HepG2 (cell line): ENCODE measurements at regions not wholly inside any gene's neighbourhood (a gene's known extent, or its start where the extent isn't known, plus 50 kb on each side); places are given as distances from the start of the nearest gene placed in this dataset.

Experiments used
- CTCF ChIP-seq: sonication (generic); formaldehyde crosslinking; IDR thresholded peaks from 2 replicates; pipeline ENCODE4 v1.5.0; 2020; ENCODE audit warnings: mild to moderate bottlenecking, missing genetic modification reagents, moderate library complexity
- EZH2 ChIP-seq: conservative IDR thresholded peaks from 2 replicates; pipeline ENCODE4 v1.6.1; 2012; ENCODE audit warnings: mild to moderate bottlenecking, low read depth, low read length, moderate library complexity
- FOXJ3 ChIP-seq: sonication (generic); formaldehyde crosslinking; IDR thresholded peaks from 2 replicates; pipeline ENCODE4 v1.4.0; 2020; ENCODE audit warnings: missing genetic modification reagents, mild to moderate bottlenecking, borderline replicate concordance
- GABPA ChIP-seq, 2 experiments: IDR thresholded peaks; 2 replicates each; pipeline ENCODE4 v1.6.1; 2011 to 2016; ENCODE audit warnings: low read depth in 2 of 2, low read length in 1 of 2, missing biosample characterization in 1 of 2, missing genetic modification characterization in 1 of 2
- ZNF274 ChIP-seq: sonication (generic); formaldehyde crosslinking; IDR thresholded peaks from 2 replicates; pipeline ENCODE4 v1.5.1; 2020; ENCODE audit warnings: mild to moderate bottlenecking, missing genetic modification reagents
- ZNF572 ChIP-seq: sonication (generic); formaldehyde crosslinking; IDR thresholded peaks from 2 replicates; pipeline ENCODE4 v1.5.1; 2020; ENCODE audit warnings: mild to moderate bottlenecking, missing genetic modification reagents
- ZNF770 ChIP-seq: sonication (generic); formaldehyde crosslinking; IDR thresholded peaks from 2 replicates; pipeline ENCODE4 v1.5.0; 2020; ENCODE audit warnings: mild to moderate bottlenecking, missing genetic modification reagents

GRCh38 chr17:22694362-22695227 lies 1002.3 kb downstream of the KCNJ18 start:
- TF ChIP-seq FOXJ3 (CRISPR knock-in tag) (no peak), GABPA (IDR thresholded peaks at IDR 0.05; ENCODE audit: low read depth, low read length) (no peak), GABPA (CRISPR knock-in tag; IDR thresholded peaks at IDR 0.05; ENCODE audit: low read depth) (no peak), CTCF (CRISPR knock-in tag) (peak; percentile 42), ZNF572 (no peak), ZNF770 (CRISPR knock-in tag) (no peak), EZH2 (no peak), ZNF274 (CRISPR knock-in tag) (no peak)
